Stimulated activated memory B cell treated with anti-CD40 and anti-IgM and Interleukin-4, amounts not matched to agents 10 μg/mL and 1 μg/mL and 100 μg/mL, for 72 hours (primary cell): ENCODE measurements at regions not wholly inside any gene's neighbourhood (a gene's known extent, or its start where the extent isn't known, plus 50 kb on each side); places are given as distances from the start of the nearest gene placed in this dataset.

Experiments
- ATAC-seq: fragments of 150-1000 bp; cut with Tn5 transposase; 2 replicates; pipeline ENCODE4 v1.10.0; 2021
- H3K27ac Mint-ChIP-seq: one replicate; pipeline ENCODE4 v1.8.0; 2022; ENCODE audit warnings: mild to moderate bottlenecking, mixed read lengths
- H3K27me3 Mint-ChIP-seq: one replicate; pipeline ENCODE4 v1.8.0; 2022; ENCODE audit warnings: mixed read lengths
- H3K36me3 Mint-ChIP-seq: one replicate; pipeline ENCODE4 v1.8.0; 2022; ENCODE audit warnings: mixed read lengths
- H3K4me1 Mint-ChIP-seq: one replicate; pipeline ENCODE4 v1.8.0; 2022; ENCODE audit warnings: mixed read lengths
- H3K4me3 Mint-ChIP-seq: one replicate; pipeline ENCODE4 v1.8.0; 2022; ENCODE audit warnings: mild to moderate bottlenecking, moderate library complexity, mixed read lengths
- H3K9me3 Mint-ChIP-seq: one replicate; pipeline ENCODE4 v1.8.0; 2022; ENCODE audit warnings: mixed read lengths

DNA sequence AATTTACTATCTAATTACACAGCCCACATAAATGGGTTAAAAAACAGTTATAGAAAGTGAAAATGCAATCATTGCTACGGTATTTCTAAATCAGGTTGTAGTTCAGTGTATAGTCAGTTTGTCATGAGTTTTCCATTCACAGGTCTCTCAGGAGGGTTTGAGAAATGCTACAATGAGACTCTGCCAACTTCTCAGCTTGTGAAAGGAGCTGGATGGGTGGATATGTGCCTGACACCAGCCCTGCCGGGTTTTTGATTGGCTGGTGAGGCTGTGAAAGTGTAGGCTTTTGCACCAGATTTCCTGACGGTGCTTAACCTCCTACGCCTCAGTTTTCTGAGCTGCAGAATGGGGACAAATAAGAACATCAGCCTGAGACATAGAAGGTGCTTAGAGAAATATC is 102.6 kb upstream of the SMIM21 start:
- no peaks in the 10 kb centered on the region for H3K36me3 Mint-ChIP-seq
- no peaks in the 10 kb centered on the region for H3K4me1 Mint-ChIP-seq
- no peaks in the 10 kb centered on the region for H3K9me3 Mint-ChIP-seq
- H3K4me3 Mint-ChIP-seq, result no peak overlapping the region
- ATAC-seq, result no peak
- peaks cover 9% of the 10 kb centered on the region for H3K27me3 Mint-ChIP-seq
- no peak overlapping the region for H3K27ac Mint-ChIP-seq

DNA sequence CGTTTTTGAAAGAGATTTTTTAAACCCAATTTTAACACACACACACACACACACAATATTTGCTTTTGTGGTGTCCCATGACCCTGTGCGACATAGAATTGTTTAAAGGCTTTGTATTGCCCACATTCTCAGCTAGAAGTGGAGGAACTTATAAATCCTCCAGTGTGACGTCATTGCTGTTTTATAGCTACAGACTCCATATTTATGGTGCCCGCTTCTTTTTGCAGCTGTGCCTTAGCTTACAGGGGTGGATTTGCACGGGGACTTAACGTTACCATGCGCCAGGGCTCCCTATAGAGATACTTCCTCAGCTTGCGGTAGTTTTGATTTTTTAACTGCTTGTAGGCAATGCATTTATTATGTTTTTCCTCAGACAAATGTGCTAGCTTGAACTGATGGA is 101.9 kb upstream of the SMIM21 start:
- no peak for ATAC-seq
- no peaks in the 10 kb centered on the region for H3K4me1 Mint-ChIP-seq
- H3K27ac Mint-ChIP-seq, result no peak overlapping the region
- no peaks in the 10 kb centered on the region for H3K9me3 Mint-ChIP-seq
- H3K4me3 Mint-ChIP-seq, result no peak overlapping the region
- H3K27me3 Mint-ChIP-seq, result peaks cover 9% of the 10 kb centered on the region
- H3K36me3 Mint-ChIP-seq, result no peaks in the 10 kb centered on the region

DNA sequence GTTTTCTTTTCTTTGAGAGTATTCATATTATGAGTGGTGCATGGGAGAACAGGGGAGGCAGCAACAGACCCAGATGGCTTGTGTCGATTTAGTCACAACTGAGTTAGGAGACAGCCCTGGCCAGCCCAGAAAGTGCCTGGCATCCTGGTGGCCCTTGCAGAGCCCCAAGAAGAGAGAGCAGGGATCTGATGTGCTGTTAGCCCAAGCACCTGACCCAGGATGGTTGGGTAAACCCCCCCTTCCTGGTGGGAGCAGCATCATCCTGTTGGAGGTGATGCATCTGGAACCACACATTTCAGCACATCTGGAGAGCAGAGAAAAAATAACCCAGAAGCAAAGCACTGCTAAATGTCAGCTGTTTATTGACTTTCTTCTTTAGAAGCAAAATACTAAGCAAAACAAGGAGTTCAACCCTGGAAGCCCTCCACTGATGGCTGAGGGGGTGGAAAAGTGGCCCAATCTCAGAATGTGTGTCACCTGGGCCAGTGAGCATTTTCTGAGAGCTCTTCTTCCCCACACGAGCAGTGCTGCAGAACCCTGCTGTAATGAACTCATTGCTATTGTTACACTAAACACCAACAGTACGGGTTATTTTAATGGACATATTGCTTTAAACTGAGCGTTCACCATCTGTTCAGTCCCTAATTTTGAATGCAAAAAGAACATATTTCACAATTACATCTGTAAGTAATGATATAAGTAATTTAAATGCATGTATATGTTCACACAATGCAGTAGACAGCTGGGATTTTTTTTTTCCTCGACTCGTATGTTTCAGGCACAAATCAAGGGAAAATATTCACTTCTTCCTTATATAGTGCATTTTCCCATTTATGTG is 100.6 kb upstream of the SMIM21 start:
- ATAC-seq, result no peak
- Mint-ChIP-seq H3K27ac (no peak overlapping the region), H3K9me3 (no peaks in the 10 kb centered on the region), H3K4me1 (no peaks in the 10 kb centered on the region), H3K4me3 (no peak overlapping the region), H3K36me3 (no peaks in the 10 kb centered on the region), H3K27me3 (peaks cover 16% of the 10 kb centered on the region)

DNA sequence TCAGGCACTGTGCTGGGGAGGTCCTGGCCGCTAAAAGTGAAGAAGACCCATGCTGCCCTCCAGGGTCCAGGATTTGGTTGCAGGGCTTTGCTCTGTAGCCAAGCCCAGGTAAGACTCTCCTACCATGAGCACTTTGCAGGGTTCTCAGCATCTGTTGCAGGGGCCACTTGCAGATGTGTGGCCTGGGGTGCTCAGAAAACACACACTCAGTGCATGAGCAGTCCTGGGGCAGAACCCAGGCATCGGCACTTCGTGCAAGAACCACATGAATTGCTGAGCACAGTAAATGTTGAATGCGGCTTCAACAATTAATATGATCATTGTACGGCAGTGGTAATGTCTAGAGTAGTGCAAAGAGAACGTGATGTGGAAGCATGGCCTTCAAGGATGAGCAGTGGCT is 98.5 kb upstream of the SMIM21 start:
- H3K27me3 Mint-ChIP-seq, result peaks cover 16% of the 10 kb centered on the region
- H3K4me1 Mint-ChIP-seq, result no peaks in the 10 kb centered on the region
- no peaks in the 10 kb centered on the region for H3K36me3 Mint-ChIP-seq
- H3K27ac Mint-ChIP-seq, result no peak overlapping the region
- H3K4me3 Mint-ChIP-seq, result no peak overlapping the region
- H3K9me3 Mint-ChIP-seq, result no peaks in the 10 kb centered on the region
- ATAC-seq, result no peak

DNA sequence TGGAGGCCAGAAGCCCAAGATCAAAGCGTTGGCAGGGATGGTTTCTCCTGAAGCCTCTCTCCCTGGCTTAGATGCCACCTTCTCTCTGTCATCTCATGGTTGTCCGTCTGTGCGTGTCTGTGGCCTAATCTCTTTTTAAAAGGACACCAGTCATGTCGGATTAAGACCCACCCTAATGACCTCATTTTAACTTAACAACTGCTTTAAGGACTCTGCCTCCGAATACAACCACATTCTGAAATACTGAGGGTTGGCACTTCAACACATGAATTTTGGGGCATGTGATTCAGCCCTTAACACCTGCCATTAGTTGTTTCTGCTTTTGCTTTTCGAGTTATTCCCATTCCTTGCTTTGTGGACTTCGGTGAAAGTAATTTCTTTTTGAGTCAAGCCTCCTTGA is 97.8 kb upstream of the SMIM21 start:
- peaks cover 16% of the 10 kb centered on the region for H3K27me3 Mint-ChIP-seq
- no peaks in the 10 kb centered on the region for H3K9me3 Mint-ChIP-seq
- H3K36me3 Mint-ChIP-seq, result no peaks in the 10 kb centered on the region
- no peak overlapping the region for H3K4me3 Mint-ChIP-seq
- no peaks in the 10 kb centered on the region for H3K4me1 Mint-ChIP-seq
- no peak overlapping the region for H3K27ac Mint-ChIP-seq
- no peak for ATAC-seq

DNA sequence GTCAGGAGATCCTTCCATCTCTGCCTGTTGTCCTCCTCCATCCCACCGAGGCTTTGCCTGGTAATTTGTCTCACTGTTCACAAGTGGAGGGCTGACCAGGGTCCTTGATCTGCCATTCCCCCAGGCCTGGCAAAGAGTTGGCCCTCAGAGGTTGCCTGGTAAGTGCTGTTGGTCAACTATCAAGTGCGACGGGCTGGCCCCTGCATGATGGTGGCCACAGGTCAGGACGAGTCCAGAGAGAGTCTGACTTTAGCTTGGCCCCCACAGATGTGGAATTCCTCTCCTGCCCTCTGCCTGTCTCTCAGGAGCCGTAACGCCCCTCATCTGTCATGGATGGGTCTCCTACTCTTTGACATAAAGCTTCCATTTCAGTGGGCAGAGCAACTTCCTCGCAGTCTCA is 97.3 kb upstream of the SMIM21 start:
- no peak for ATAC-seq
- H3K4me3 Mint-ChIP-seq, result no peak overlapping the region
- H3K27me3 Mint-ChIP-seq, result peaks cover 16% of the 10 kb centered on the region
- H3K4me1 Mint-ChIP-seq, result no peaks in the 10 kb centered on the region
- no peaks in the 10 kb centered on the region for H3K36me3 Mint-ChIP-seq
- no peaks in the 10 kb centered on the region for H3K9me3 Mint-ChIP-seq
- no peak overlapping the region for H3K27ac Mint-ChIP-seq

DNA sequence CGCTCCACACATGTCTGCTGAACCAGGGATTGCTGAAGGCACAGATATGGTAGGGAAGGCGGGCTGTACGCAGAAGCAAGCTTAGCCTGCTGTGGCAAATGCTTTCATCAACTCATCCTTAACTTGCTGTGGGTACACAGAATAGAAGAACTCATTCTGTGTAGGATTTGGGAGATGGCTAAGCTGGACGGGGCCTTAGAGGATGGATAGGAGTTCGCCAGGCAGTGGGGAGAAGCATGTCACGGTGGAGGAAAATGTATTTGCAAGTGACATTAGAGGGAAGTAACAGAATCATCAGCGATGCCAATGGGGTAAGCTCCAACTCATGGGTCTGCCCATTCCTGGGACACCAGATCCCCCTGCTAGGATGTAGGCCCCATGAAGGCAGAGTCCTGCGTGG is 96.7 kb upstream of the SMIM21 start:
- Mint-ChIP-seq H3K4me1 (no peaks in the 10 kb centered on the region), H3K36me3 (no peaks in the 10 kb centered on the region), H3K4me3 (no peak overlapping the region), H3K27me3 (peaks cover 16% of the 10 kb centered on the region), H3K9me3 (no peaks in the 10 kb centered on the region), H3K27ac (no peak overlapping the region)
- no peak for ATAC-seq

DNA sequence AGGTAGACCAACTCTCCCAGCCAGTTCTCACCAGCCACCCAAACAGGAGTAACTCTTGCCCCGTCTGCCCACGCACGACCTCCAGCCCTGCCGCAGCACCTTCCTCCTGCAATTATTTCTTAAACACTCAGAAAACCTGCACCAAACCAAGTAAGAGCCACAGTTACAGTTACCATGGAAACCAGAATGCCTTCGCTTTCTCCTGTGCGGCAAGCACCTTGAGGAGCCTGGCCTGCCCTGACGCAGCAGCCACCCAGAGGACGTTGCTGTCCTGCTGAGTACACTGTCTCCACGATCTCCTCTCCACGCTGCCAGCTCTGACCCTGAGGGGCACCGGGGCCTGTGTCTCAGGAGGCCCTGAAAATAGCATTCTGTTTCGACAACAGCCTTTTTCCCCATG is 94.3 kb upstream of the SMIM21 start:
- Mint-ChIP-seq H3K4me3 (no peak overlapping the region), H3K27me3 (peaks cover 16% of the 10 kb centered on the region), H3K4me1 (no peaks in the 10 kb centered on the region), H3K9me3 (no peaks in the 10 kb centered on the region), H3K27ac (no peak overlapping the region), H3K36me3 (no peaks in the 10 kb centered on the region)
- no peak for ATAC-seq

DNA sequence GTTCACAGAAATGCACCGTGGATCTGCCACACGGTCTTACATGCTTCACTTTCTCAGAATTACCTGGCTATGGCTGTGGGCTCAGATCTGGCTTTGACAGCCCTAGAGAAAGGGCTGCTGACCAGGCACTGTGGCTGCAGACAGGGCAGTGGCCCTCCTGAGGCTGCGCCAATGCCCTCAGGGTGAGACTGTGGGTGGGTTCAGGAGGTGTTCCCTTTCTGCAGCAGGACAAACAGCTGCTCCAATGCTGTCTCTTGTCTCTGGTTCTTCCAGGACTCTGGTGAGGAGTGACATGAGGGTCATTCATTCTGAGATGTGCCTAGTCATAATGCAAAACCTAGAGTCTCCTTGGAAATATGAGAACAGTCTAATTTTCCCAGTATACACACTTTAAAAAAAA is 90.5 kb upstream of the SMIM21 start:
- Mint-ChIP-seq H3K27ac (no peak overlapping the region), H3K27me3 (no peaks in the 10 kb centered on the region), H3K36me3 (no peaks in the 10 kb centered on the region), H3K4me3 (no peak overlapping the region), H3K4me1 (no peaks in the 10 kb centered on the region), H3K9me3 (peaks cover 3% of the 10 kb centered on the region)
- no peak for ATAC-seq

DNA sequence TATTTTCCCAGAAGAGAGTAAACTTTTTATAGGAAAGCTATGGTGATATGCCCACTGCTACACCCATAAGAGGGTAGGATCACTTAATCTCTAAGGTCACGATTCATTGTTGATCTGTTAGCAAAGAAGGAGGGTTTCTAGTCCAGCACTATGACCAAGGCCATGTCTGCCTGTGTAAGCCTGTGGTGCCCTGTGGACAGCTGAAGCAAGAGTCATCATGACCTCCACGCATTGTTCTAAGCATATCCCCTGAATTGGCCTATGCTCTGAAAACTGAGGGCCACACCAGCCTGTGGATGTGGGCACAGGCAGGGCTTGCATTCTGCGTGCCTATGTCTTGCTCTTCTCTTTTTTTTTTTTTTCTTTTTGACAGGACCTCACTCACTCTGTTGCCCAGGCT is 89.8 kb upstream of the SMIM21 start:
- ATAC-seq, result no peak
- peaks cover 8% of the 10 kb centered on the region for H3K9me3 Mint-ChIP-seq
- H3K27ac Mint-ChIP-seq, result no peak overlapping the region
- H3K36me3 Mint-ChIP-seq, result no peaks in the 10 kb centered on the region
- no peaks in the 10 kb centered on the region for H3K27me3 Mint-ChIP-seq
- H3K4me1 Mint-ChIP-seq, result no peaks in the 10 kb centered on the region
- no peak overlapping the region for H3K4me3 Mint-ChIP-seq

DNA sequence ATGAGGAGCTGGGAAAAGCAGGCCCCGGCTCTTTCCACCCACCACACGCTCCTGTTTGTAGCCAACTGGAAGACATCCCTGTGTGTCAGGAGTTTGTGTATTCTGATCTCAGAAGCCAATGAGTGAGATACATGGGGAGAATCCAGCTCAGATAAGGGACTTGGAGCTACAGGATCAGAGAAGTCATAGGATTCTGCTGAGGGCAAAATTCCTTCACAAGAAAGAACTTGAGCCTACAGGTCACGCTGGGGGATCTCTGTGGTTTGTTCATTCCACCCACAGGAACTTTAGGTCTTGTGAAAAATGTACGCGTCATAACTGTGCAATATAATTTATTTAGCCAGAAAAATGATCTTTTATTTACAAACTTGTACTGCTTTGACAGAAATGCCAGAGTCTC is 80.1 kb upstream of the SMIM21 start:
- Mint-ChIP-seq H3K36me3 (no peaks in the 10 kb centered on the region), H3K4me3 (no peak overlapping the region), H3K4me1 (no peaks in the 10 kb centered on the region), H3K27ac (no peak overlapping the region), H3K9me3 (peaks cover 4% of the 10 kb centered on the region), H3K27me3 (peaks cover 23% of the 10 kb centered on the region)
- ATAC-seq, result no peak

DNA sequence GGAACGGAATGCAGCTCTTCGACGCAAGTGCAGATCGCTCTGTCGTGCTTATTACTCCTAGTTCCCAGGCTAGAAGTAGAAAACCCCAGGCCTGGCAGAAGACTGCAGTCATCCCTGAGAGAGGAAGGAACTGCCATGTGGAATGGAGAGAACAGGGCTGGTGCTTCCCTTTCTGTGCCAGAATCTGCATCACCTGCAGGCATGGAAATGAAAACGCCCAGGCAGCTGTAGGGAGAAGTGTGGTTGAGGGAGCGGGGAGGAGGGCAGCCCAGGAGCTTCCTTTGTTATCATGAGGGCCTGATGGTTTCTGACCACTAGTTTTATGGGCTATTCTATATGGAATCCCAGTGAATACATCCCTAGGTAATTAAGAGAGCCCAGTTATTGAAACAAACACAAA is 79.4 kb upstream of the SMIM21 start:
- no peaks in the 10 kb centered on the region for H3K36me3 Mint-ChIP-seq
- H3K27ac Mint-ChIP-seq, result no peak overlapping the region
- no peaks in the 10 kb centered on the region for H3K9me3 Mint-ChIP-seq
- no peak for ATAC-seq
- no peak overlapping the region for H3K4me3 Mint-ChIP-seq
- peaks cover 23% of the 10 kb centered on the region for H3K27me3 Mint-ChIP-seq
- no peaks in the 10 kb centered on the region for H3K4me1 Mint-ChIP-seq

DNA sequence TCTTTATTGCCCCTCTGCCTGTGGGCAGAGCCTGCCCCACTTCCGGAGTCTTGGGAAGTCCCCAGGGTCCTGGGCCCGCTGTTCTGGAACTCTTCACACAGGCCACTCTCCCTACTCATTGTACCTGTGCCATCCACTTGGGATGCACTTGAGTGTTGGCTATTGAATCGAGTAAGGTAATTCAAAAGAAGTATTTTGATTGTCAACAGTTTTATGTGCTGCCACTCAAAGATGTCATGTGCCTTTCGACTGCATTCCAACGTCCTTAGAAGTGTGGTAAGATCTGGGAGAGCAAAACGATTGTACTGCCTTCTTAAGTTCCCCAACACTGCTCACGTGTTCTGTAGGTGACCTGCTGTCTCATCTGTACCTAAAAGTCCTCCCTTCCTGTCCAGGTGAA is 77.0 kb upstream of the SMIM21 start:
- Mint-ChIP-seq H3K9me3 (no peaks in the 10 kb centered on the region), H3K27me3 (peaks cover 23% of the 10 kb centered on the region), H3K36me3 (no peaks in the 10 kb centered on the region), H3K4me1 (no peaks in the 10 kb centered on the region), H3K27ac (no peak overlapping the region), H3K4me3 (no peak overlapping the region)
- no peak for ATAC-seq

DNA sequence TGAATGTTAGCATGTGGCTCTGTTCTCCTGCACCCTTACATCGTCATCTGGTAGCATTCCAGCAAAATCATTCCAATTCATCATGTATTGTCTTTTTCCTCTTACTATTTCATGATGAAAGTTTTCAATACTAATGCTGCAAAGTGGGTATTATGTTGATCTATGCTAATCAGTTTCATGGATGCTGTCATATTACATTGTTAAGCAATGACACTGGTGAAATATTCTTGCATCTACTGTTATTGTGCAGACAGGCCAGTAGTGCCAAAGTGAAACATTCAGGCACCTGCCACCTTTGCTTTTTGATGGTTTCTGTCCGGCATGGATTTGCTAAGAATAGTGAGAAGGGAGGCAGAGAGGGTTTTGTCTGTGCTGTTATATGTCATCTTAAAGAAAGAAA is 76.1 kb upstream of the SMIM21 start:
- Mint-ChIP-seq H3K9me3 (no peaks in the 10 kb centered on the region), H3K4me1 (no peaks in the 10 kb centered on the region), H3K27ac (no peak overlapping the region), H3K36me3 (no peaks in the 10 kb centered on the region), H3K4me3 (no peak overlapping the region), H3K27me3 (peaks cover 29% of the 10 kb centered on the region)
- no peak for ATAC-seq

DNA sequence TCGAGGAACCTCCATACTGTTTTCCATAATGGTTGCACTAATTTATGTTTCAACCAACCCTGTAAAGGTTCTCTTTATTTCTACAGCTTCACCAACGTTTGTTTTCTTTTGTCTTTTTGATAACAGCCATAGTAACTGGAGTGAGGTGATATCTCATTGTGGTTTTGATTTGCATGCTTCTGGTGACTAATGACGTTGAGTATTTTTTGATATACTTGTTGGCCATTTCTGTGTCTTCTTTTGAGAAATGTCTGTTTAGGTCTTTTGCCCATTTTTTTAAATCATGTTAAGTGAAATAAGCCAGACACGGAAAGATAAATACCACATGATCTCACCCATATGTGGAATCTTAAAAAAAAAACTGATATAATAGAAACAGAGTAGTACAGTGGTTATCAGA is 74.8 kb upstream of the SMIM21 start:
- Mint-ChIP-seq H3K27ac (no peak overlapping the region), H3K27me3 (peaks cover 32% of the 10 kb centered on the region), H3K4me3 (no peak overlapping the region), H3K4me1 (no peaks in the 10 kb centered on the region), H3K36me3 (no peaks in the 10 kb centered on the region), H3K9me3 (no peaks in the 10 kb centered on the region)
- no peak for ATAC-seq

DNA sequence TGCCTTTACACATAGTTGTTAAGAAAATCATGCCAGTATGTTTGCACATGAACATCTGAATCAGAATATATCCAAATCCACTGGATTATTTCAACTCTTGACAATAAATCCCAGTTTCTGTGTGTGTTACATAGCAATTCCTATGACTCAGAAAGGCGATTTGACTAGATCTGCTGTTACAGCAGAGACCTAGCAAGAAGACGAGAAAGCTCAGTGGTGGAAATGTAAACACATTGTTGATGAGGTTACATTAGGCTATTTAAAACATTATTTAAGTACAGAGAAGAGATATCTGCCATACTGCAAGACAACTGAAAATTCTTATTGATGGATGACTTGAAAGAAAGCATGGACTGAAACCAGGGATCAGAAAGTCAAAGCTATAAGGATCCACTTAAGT is 73.0 kb upstream of the SMIM21 start:
- peaks cover 27% of the 10 kb centered on the region for H3K27me3 Mint-ChIP-seq
- no peaks in the 10 kb centered on the region for H3K4me1 Mint-ChIP-seq

More for the DNA sequence above, 73.0 kb upstream of the SMIM21 start:
- H3K4me3 Mint-ChIP-seq, result no peak overlapping the region
- ATAC-seq, result no peak
- H3K27ac Mint-ChIP-seq, result no peak overlapping the region
- H3K9me3 Mint-ChIP-seq, result no peaks in the 10 kb centered on the region
- no peaks in the 10 kb centered on the region for H3K36me3 Mint-ChIP-seq
